ENCODE measurements at regions not wholly inside any gene's neighbourhood (a gene's known extent, or its start where the extent isn't known, plus 50 kb on each side); places are given as distances from the start of the nearest gene placed in this dataset.
A peak's percentile ranks its signal among the peaks of the same experiment; 100 is the strongest.

GRCh38 chr16:86932130-86932982, 354.0 kb downstream of the FOXL1 start:
- no peak for ATAC-seq (ENCODE audit: low read depth in 2 of 2)
- Mint-ChIP-seq H3K27me3 (peaks cover 22 to 45% (median 30%) of the 10 kb centered on the region in 3 donors), H3K4me3 (no peak overlapping the region), H3K27ac (no peak overlapping the region), H3K36me3 (no peaks in the 10 kb centered on the region), H3K4me1 (peaks cover 0 to 9% (median 0%) of the 10 kb centered on the region in 3 donors), H3K9me3 (peaks cover 0 to 9% (median 0%) of the 10 kb centered on the region in 7 donors)
- DNase-seq, result no peak

GRCh38 chr16:86934581-86935375, 356.4 kb downstream of the FOXL1 start:
- Mint-ChIP-seq H3K4me1 (peaks cover 0 to 5% (median 0%) of the 10 kb centered on the region in 3 donors), H3K27me3 (peaks cover 3 to 40% (median 26%) of the 10 kb centered on the region in 3 donors), H3K36me3 (peaks cover 0 to 2% of the 10 kb centered on the region in 2 donors), H3K27ac (no peak overlapping the region), H3K4me3 (no peak overlapping the region), H3K9me3 (peaks cover 0 to 7% (median 4%) of the 10 kb centered on the region in 7 donors)
- no peak for ATAC-seq (ENCODE audit: low read depth in 2 of 2)
- DNase-seq, result no peak

- peak overlapping the region in 1 of 8 donors; percentile 75 for H3K4me3 Mint-ChIP-seq
- H3K36me3 Mint-ChIP-seq, result peaks cover 0 to 7% of the 10 kb centered on the region in 2 donors
- ATAC-seq (ENCODE audit: low read depth in 2 of 2), result no peak
- H3K4me1 Mint-ChIP-seq, result peaks cover 0 to 2% (median 0%) of the 10 kb centered on the region in 3 donors
- peaks cover 11 to 43% (median 24%) of the 10 kb centered on the region in 3 donors for H3K27me3 Mint-ChIP-seq
- H3K27ac Mint-ChIP-seq, result no peak overlapping the region
- DNase-seq, result no peak
- H3K9me3 Mint-ChIP-seq, result peaks cover 3 to 18% (median 10%) of the 10 kb centered on the region in 7 donors
Measured at GRCh38 chr16:86939609-86940008, 361.3 kb downstream of the FOXL1 start.

GRCh38 chr16:86941731-86942130, 363.4 kb downstream of the FOXL1 start:
- H3K36me3 Mint-ChIP-seq, result peaks cover 0 to 7% of the 10 kb centered on the region in 2 donors
- ATAC-seq (ENCODE audit: low read depth in 2 of 2) (no peak), DNase-seq (no peak)
- no peaks in the 10 kb centered on the region for H3K4me1 Mint-ChIP-seq
- H3K27me3 Mint-ChIP-seq, result peaks cover 8 to 22% (median 11%) of the 10 kb centered on the region in 3 donors
- H3K4me3 Mint-ChIP-seq, result no peak overlapping the region
- H3K27ac Mint-ChIP-seq, result no peak overlapping the region
- peaks cover 3 to 18% (median 9%) of the 10 kb centered on the region in 7 donors for H3K9me3 Mint-ChIP-seq

GRCh38 chr16:86942151-86943051, 364.1 kb downstream of the FOXL1 start:
- H3K4me1 Mint-ChIP-seq, result no peaks in the 10 kb centered on the region
- peaks cover 0 to 7% of the 10 kb centered on the region in 2 donors for H3K36me3 Mint-ChIP-seq
- peaks cover 2 to 15% (median 11%) of the 10 kb centered on the region in 3 donors for H3K27me3 Mint-ChIP-seq
- no peak overlapping the region for H3K27ac Mint-ChIP-seq
- H3K4me3 Mint-ChIP-seq, result no peak overlapping the region
- peaks cover 3 to 18% (median 8%) of the 10 kb centered on the region in 7 donors for H3K9me3 Mint-ChIP-seq
- DNase-seq (no peak), ATAC-seq (ENCODE audit: low read depth in 2 of 2) (no peak)

- H3K27me3 Mint-ChIP-seq, result peaks cover 0 to 11% (median 6%) of the 10 kb centered on the region in 3 donors
- H3K4me3 Mint-ChIP-seq, result no peak overlapping the region
- DNase-seq (no peak), ATAC-seq (ENCODE audit: low read depth in 2 of 2) (no peak)
- no peaks in the 10 kb centered on the region for H3K4me1 Mint-ChIP-seq
- H3K36me3 Mint-ChIP-seq, result no peaks in the 10 kb centered on the region
- H3K27ac Mint-ChIP-seq, result no peak overlapping the region
- peaks cover 0 to 6% (median 3%) of the 10 kb centered on the region in 7 donors for H3K9me3 Mint-ChIP-seq
Measured at GRCh38 chr16:86945166-86945900, 367.0 kb downstream of the FOXL1 start.

GRCh38 chr16:86946396-86946795, 368.0 kb downstream of the FOXL1 start:
- Mint-ChIP-seq H3K9me3 (peaks cover 0 to 6% (median 2%) of the 10 kb centered on the region in 7 donors), H3K27ac (no peak overlapping the region), H3K4me3 (no peak overlapping the region), H3K36me3 (no peaks in the 10 kb centered on the region), H3K27me3 (peaks cover 0 to 7% (median 3%) of the 10 kb centered on the region in 3 donors), H3K4me1 (no peaks in the 10 kb centered on the region)
- DNase-seq, result no peak
- no peak for ATAC-seq (ENCODE audit: low read depth in 2 of 2)

- no peaks in the 10 kb centered on the region for H3K36me3 Mint-ChIP-seq
- DNase-seq (no peak), ATAC-seq (ENCODE audit: low read depth in 2 of 2) (no peak)
- no peak overlapping the region for H3K27ac Mint-ChIP-seq
- no peak overlapping the region for H3K4me3 Mint-ChIP-seq
- H3K27me3 Mint-ChIP-seq, result peaks cover 0 to 7% (median 0%) of the 10 kb centered on the region in 3 donors
- H3K9me3 Mint-ChIP-seq, result peaks cover 0 to 6% (median 0%) of the 10 kb centered on the region in 7 donors
- no peaks in the 10 kb centered on the region for H3K4me1 Mint-ChIP-seq
Measured at GRCh38 chr16:86946981-86947380, 368.6 kb downstream of the FOXL1 start.

- Mint-ChIP-seq H3K9me3 (peaks cover 0 to 3% (median 0%) of the 10 kb centered on the region in 7 donors), H3K36me3 (no peaks in the 10 kb centered on the region), H3K27me3 (peaks cover 0 to 7% (median 5%) of the 10 kb centered on the region in 3 donors), H3K4me1 (no peaks in the 10 kb centered on the region), H3K27ac (no peak overlapping the region), H3K4me3 (no peak overlapping the region)
- ATAC-seq (ENCODE audit: low read depth in 2 of 2) (no peak), DNase-seq (no peak)
Measured at GRCh38 chr16:86948046-86948445, 369.1 kb downstream of the C16orf95 start.

- H3K4me1 Mint-ChIP-seq, result no peaks in the 10 kb centered on the region
- H3K4me3 Mint-ChIP-seq, result no peak overlapping the region
- ATAC-seq (ENCODE audit: low read depth in 2 of 2) (no peak), DNase-seq (no peak)
- H3K27me3 Mint-ChIP-seq, result peaks cover 0 to 7% (median 1%) of the 10 kb centered on the region in 3 donors
- H3K9me3 Mint-ChIP-seq, result peaks cover 0 to 2% (median 0%) of the 10 kb centered on the region in 7 donors
- no peaks in the 10 kb centered on the region for H3K36me3 Mint-ChIP-seq
- H3K27ac Mint-ChIP-seq, result no peak overlapping the region
Measured at GRCh38 chr16:86949116-86949515, 368.1 kb downstream of the C16orf95 start.

GRCh38 chr16:86949630-86950029, 367.6 kb downstream of the C16orf95 start:
- ATAC-seq (ENCODE audit: low read depth in 2 of 2) (no peak), DNase-seq (no peak)
- no peak overlapping the region for H3K27ac Mint-ChIP-seq
- H3K36me3 Mint-ChIP-seq, result no peaks in the 10 kb centered on the region
- no peak overlapping the region for H3K4me3 Mint-ChIP-seq
- H3K27me3 Mint-ChIP-seq, result peaks cover 0 to 7% (median 0%) of the 10 kb centered on the region in 3 donors
- H3K9me3 Mint-ChIP-seq, result peaks cover 0 to 1% (median 0%) of the 10 kb centered on the region in 7 donors
- no peaks in the 10 kb centered on the region for H3K4me1 Mint-ChIP-seq
